ENCODE measurements at regions not wholly inside any gene's neighbourhood (a gene's known extent, or its start where the extent isn't known, plus 50 kb on each side); places are given as distances from the start of the nearest gene placed in this dataset.

DNA sequence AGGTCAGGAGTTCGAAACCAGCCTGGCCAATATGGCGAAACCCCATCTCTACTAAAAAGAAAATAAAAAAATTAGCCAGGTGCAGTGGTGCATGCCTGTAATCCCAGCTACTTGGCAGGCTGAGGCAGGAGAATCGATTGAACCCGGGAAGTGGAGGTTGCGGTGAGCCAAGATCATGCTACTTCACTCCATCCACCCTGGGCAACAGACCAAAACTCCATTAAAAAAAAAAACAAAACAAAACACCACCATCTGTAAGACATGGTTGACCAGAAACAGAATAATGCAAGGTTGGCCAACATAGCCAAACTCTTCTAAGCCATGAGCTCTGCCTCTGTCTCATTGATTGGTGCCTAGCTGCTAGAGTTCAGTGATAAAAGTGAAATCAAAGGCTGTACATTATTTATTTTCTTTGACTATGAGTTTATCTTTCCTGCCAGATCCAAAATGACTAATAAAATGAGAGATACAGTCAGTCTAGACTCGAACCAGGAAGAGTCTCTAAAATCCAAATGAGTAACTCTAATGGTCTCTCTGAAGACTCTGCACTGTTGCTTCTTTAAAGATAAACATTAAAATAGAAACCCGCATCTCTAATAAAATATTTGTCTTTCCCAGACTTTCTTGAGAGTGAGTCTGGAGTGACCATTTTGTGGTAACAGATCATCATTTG lies 404.7 kb downstream of the DAD1 start:
- Histone ChIP-seq H3K18ac (ENCODE audit: low read depth, low read length) (peak overlapping the region; percentile 45; the same call in 1 of the 2 replicates), H3K36me3 (ENCODE audit: control insufficient read depth, insufficient read depth, low read length) (no peaks in the 10 kb centered on the region), H2AK9ac (replicated peaks; ENCODE audit: low read depth, low read length, poor library complexity) (no peak overlapping the region), H3K79me1 (ENCODE audit: low read depth in 1 of 2, low read length in 2 of 2) (no peaks in the 10 kb centered on the region), H2BK20ac (ENCODE audit: low read depth, low read length) (peak overlapping the region; percentile 77), H4K5ac (ENCODE audit: low read depth, low read length) (no peak overlapping the region; the same call in 1 of the 2 replicates), H2BK120ac (ENCODE audit: low read depth, low read length) (peak overlapping the region; percentile 88; the same call in 1 of the 2 replicates), H2BK15ac (ENCODE audit: low read depth, low read length) (peak overlapping the region; percentile 27; the same call in 1 of the 3 replicates), H3K27ac (ENCODE audit: insufficient read depth, low read length) (no peak overlapping the region), H4K20me1 (ENCODE audit: insufficient read depth, low read length) (no peaks in the 10 kb centered on the region), H3K4me2 (ENCODE audit: low read depth, low read length) (peak overlapping the region; percentile 61; the same call in 1 of the 2 replicates), H4K8ac (ENCODE audit: low read depth in 2 of 2, low read length in 2 of 2) (no peak overlapping the region), H3K4me1 (ENCODE audit: control insufficient read depth, insufficient read depth, low read length) (peaks cover 4% of the 10 kb centered on the region; the same call in 1 of the 2 replicates), H2AK5ac (ENCODE audit: low read depth, low read length) (no peak overlapping the region), H3K9ac (ENCODE audit: low read depth, low read length) (no peak overlapping the region), H3K56ac (ENCODE audit: extremely low read depth, insufficient read depth, low read length) (no peak overlapping the region), H3K9me3 (ENCODE audit: control insufficient read depth, insufficient read depth, low read length) (no peaks in the 10 kb centered on the region), H3K27me3 (ENCODE audit: control insufficient read depth, insufficient read depth, low read length) (no peaks in the 10 kb centered on the region), H2BK5ac (ENCODE audit: low read depth, low read length, poor library complexity, severe bottlenecking) (peak overlapping the region; percentile 89), H2AFZ (replicated peaks; ENCODE audit: low read length, poor library complexity) (no peak overlapping the region), H3K14ac (replicated peaks; ENCODE audit: low read depth, low read length) (no peak overlapping the region; the same call in 1 of the 2 replicates), H4K91ac (ENCODE audit: insufficient read depth, low read depth, low read length) (peak overlapping the region; percentile 39; the same call in 1 of the 2 replicates), H3K4me3 (ENCODE audit: insufficient read depth, low read depth, low read length) (no peak overlapping the region), H3K9me1 (ENCODE audit: insufficient read depth, low read length) (no peaks in the 10 kb centered on the region; the same call in 1 of the 2 replicates), H3K23ac (ENCODE audit: low read depth, low read length) (peak overlapping the region; percentile 68; the same call in 1 of the 2 replicates), H3K4ac (ENCODE audit: low read depth, low read length) (peak overlapping the region; percentile 49; the same call in 1 of the 2 replicates)
- dilution Hi-C loops (cut with HindIII; ENCODE audit: low sequenced_read_pairs, unreplicated experiment) (no loop called here), in situ Hi-C loops (cut with MboI; ENCODE audit: low sequenced_read_pairs) (no loop called here), intact Hi-C loops (cut with micrococcal nuclease) (no loop called here)
- peak; percentile 86 for DNase-seq
- peak; percentile 81 for ATAC-seq (ENCODE audit: low read depth)
- BruUV-seq (replicated peaks): no TSS peak
- ChIA-PET POLR2A (ENCODE audit: unreplicated experiment) (no interaction called here), CTCF (interaction anchor here (0.6 to 1.7 kb wide), 5 partner anchors 11 to 89 kb away, joined by 3 to 9 read pairs (median 3); no protein-coding TSS in a partner anchor)
- TF ChIP-seq CHD1 (IDR thresholded peaks at IDR 0.05; ENCODE audit: low read depth, low read length) (no peak), FOS (IDR thresholded peaks at IDR 0.05; ENCODE audit: low read depth, low read length) (peak; percentile 49)
- WGBS, 2 experiments (ENCODE audit: extremely low coverage in 2 of 2, insufficient read length in 1 of 2): 20% methylated on average over 2 of the region's 7 CpGs; no CpG with 5 or more reads in 1 of the 2 experiments

Data from IMR-90 (cell line).